K562 (cell line): ENCODE measurements at regions not wholly inside any gene's neighbourhood (a gene's known extent, or its start where the extent isn't known, plus 50 kb on each side); places are given as distances from the start of the nearest gene placed in this dataset.

Experiments
- ATAC-seq: fragments of 200-7000 bp; cut with Tn5 transposase; 3 replicates; pipeline ENCODE4 v1.9.1; 2020; ENCODE audit warnings: moderate library complexity
- BruUV-seq: library from RNA; stranded (reverse); fragments of 400-500 nt; replicated peaks from 2 replicates; lab custom pipeline; 2021; lab: Mats Ljungman, UMichigan
- CTCF ChIA-PET: fragments of 300-600 bp; formaldehyde crosslinking; extraction: SDS; loops from one replicate; lab custom pipeline; 2021; ENCODE audit warnings: low intra/inter-chr PET ratio; lab: Yijun Ruan, JAX
- POLR2A ChIA-PET: fragments of 300-600, 350-650 bp; sonication (Branson Sonifier 250); formaldehyde crosslinking; extraction: SDS; loops from one replicate; lab custom pipeline; 2021; ENCODE audit warnings: antibody characterized with exemption, inconsistent platforms; lab: Yijun Ruan, JAX
- DNase-seq, 4 experiments: peaks; one replicate each; pipeline versions ENCODE4 v3.0.0 to v3.0.0-alpha.2; 2011 to 2018; ENCODE audit warnings: low spot score in 3 of 4, mixed read lengths in 3 of 4; ENCODE audit errors: extremely low read depth in 1 of 4
- FAIRE-seq: peaks from 2 replicates; lab custom pipeline; 2011; peaks lifted over from hg19 to GRCh38; lab: Jason Lieb, UNC
- H2AFZ ChIP-seq: 2 replicates; pipeline ENCODE4 v1.6.0; 2011; ENCODE audit warnings: low read depth, low read length, control low read depth, inconsistent platforms
- H3K27ac ChIP-seq: fragments of 200-600 bp; 3 replicates; pipeline ENCODE4 v1.8.0; 2011; ENCODE audit warnings: low read depth, mild to moderate bottlenecking, control low read depth, inconsistent platforms, low read length, moderate library complexity, mixed read lengths; ENCODE audit errors: extremely low read depth
- H3K27me3 ChIP-seq, 2 experiments: fragments of 300-600 bp in 1 of 2; 2 replicates in 1 of 2; 3 replicates in 1 of 2; pipeline versions ENCODE4 v1.6.0 to v1.8.0; 2011; ENCODE audit warnings: inconsistent platforms in 2 of 2, low read length in 2 of 2, mild to moderate bottlenecking in 1 of 2, mixed read lengths in 1 of 2, moderate library complexity in 1 of 2; ENCODE audit not compliant: control insufficient read depth in 2 of 2, insufficient read depth in 2 of 2
- H3K36me3 ChIP-seq: fragments of 300-600 bp; 3 replicates; pipeline ENCODE4 v1.8.0; 2011; ENCODE audit warnings: mild to moderate bottlenecking, low read length, inconsistent platforms; ENCODE audit not compliant: control insufficient read depth, insufficient read depth
- H3K4me1 ChIP-seq, 2 experiments: fragments of 200-600 bp in 1 of 2; replicated peaks in 1 of 2; 2 replicates in 1 of 2; 3 replicates in 1 of 2; pipeline versions ENCODE4 v1.5.1 to v1.8.0; 2011; ENCODE audit warnings: inconsistent platforms in 2 of 2, low read length in 2 of 2, mild to moderate bottlenecking in 1 of 2, mixed read lengths in 1 of 2, moderate library complexity in 1 of 2; ENCODE audit not compliant: control insufficient read depth in 2 of 2, insufficient read depth in 2 of 2
- H3K4me2 ChIP-seq: 2 replicates; pipeline ENCODE4 v1.6.1; 2011; ENCODE audit warnings: low read length, control low read depth, inconsistent platforms, mixed read lengths; ENCODE audit not compliant: insufficient read depth
- H3K4me3 ChIP-seq: fragments of 200-600 bp; sonication (generic), shearing (Covaris generic); 2 replicates; pipeline ENCODE4 v1.5.1; 2016; ENCODE audit warnings: control low read depth, inconsistent platforms
- H3K79me2 ChIP-seq: fragments of 200-600 bp; 3 replicates; pipeline ENCODE4 v1.8.0; 2011; ENCODE audit warnings: low read length, inconsistent platforms; ENCODE audit not compliant: control insufficient read depth, insufficient read depth
- H3K9ac ChIP-seq, 2 experiments: 2 replicates each; pipeline versions ENCODE4 v1.6.0 to v1.6.1; 2011; ENCODE audit warnings: low read depth in 2 of 2, low read length in 2 of 2, control low read depth in 1 of 2, inconsistent platforms in 1 of 2, mild to moderate bottlenecking in 1 of 2, mixed read lengths in 1 of 2; ENCODE audit not compliant: insufficient read depth in 1 of 2
- H3K9me1 ChIP-seq: one replicate; pipeline ENCODE4 v1.6.0; 2011; ENCODE audit warnings: inconsistent platforms, mild to moderate bottlenecking, low read length, moderate library complexity; ENCODE audit not compliant: control insufficient read depth, insufficient read depth
- H3K9me3 ChIP-seq: replicated peaks from 2 replicates; pipeline ENCODE4 v1.5.1; 2011; ENCODE audit warnings: low read depth, low read length, inconsistent platforms; ENCODE audit not compliant: control insufficient read depth, insufficient read depth
- H4K20me1 ChIP-seq: replicated peaks from 2 replicates; pipeline ENCODE4 v1.6.1; 2011; ENCODE audit warnings: low read length, inconsistent platforms, mixed read lengths; ENCODE audit not compliant: control insufficient read depth, insufficient read depth
- ELK1 ChIP-seq: sonication (generic); formaldehyde crosslinking; IDR thresholded peaks from 2 replicates; pipeline ENCODE4 v1.8.1; 2022; ENCODE audit warnings: missing genetic modification reagents
- GTF2B ChIP-seq: IDR thresholded peaks from 2 replicates; pipeline ENCODE4 v1.6.1; 2011; ENCODE audit not compliant: insufficient read length; ENCODE audit errors: extremely low read depth
- GTF2E2 ChIP-seq: fragments of 200-800 bp; sonication (Bioruptor generic); IDR thresholded peaks from 2 replicates; pipeline ENCODE4 v1.6.1; 2016; ENCODE audit warnings: missing genetic modification characterization, missing compliant biosample characterization
- TBL1XR1 ChIP-seq, 2 experiments: IDR thresholded peaks; 2 replicates each; pipeline ENCODE4 v1.6.1; 2012; ENCODE audit warnings: improper control_type of control experiment in 2 of 2, low read length in 2 of 2, mild to moderate bottlenecking in 1 of 2
- THAP7 ChIP-seq: fragments of 250-450 bp; sonication (Bioruptor Pico); IDR thresholded peaks from 2 replicates; pipeline ENCODE4 v1.5.0; 2021
- TRIM25 ChIP-seq: fragments of 450-650 bp; IDR thresholded peaks from 2 replicates; pipeline ENCODE4 v1.7.0; 2016; ENCODE audit warnings: borderline replicate concordance
- ZBTB40 ChIP-seq, 2 experiments: fragments of 450-650 bp in 1 of 2; sonication (generic) in 1 of 2; formaldehyde crosslinking in 1 of 2; IDR thresholded peaks; 2 replicates each; pipeline versions ENCODE4 v1.7.1 to v1.9.0; 2016 to 2022; ENCODE audit warnings: inconsistent platforms in 1 of 2, mild to moderate bottlenecking in 1 of 2, missing genetic modification reagents in 1 of 2
- WGBS: fragments of 100-300 bp; shearing (Covaris generic); methylation state at CpG from one replicate; pipeline ENCODE4 v1.1.6; 2016; ENCODE audit warnings: low coverage, mixed read lengths; ENCODE audit not compliant: insufficient coverage; ENCODE audit errors: missing lambda C conversion rate; 5-methylcytosine and 5-hydroxymethylcytosine counted together
- in situ Hi-C: fragments of 300-500 bp; cut with MboI; formaldehyde crosslinking; loops from 4 replicates; pipeline ENCODE4 v1.15.0; 2018; ENCODE audit warnings: inconsistent platforms, mixed read lengths
- intact Hi-C: fragments of 100-400 bp; cut with micrococcal nuclease; formaldehyde crosslinking; loops from 2 replicates; pipeline ENCODE4 v1.14.2; 2022

- H4K20me1 ChIP-seq: no peaks in the 10 kb centered on the region
- no peak overlapping the region for H3K4me3 ChIP-seq
- no peak overlapping the region for H3K4me2 ChIP-seq
- in situ Hi-C loops (no loop called here), intact Hi-C loops (no loop called here)
- H3K27ac ChIP-seq: no peak overlapping the region
- H3K9me1 ChIP-seq: no peaks in the 10 kb centered on the region
- no peaks in the 10 kb centered on the region for H3K27me3 ChIP-seq
- DNase-seq: no peak
- no TSS peak for BruUV-seq
- WGBS: 0% methylated on average over 5 of the region's 5 CpGs
- H3K36me3 ChIP-seq: no peaks in the 10 kb centered on the region
- H3K79me2 ChIP-seq: no peaks in the 10 kb centered on the region
- H2AFZ ChIP-seq: no peak overlapping the region
- H3K4me1 ChIP-seq: no peaks in the 10 kb centered on the region
- CTCF ChIA-PET: no interaction called here
- H3K9me3 ChIP-seq: no peaks in the 10 kb centered on the region
- no peak overlapping the region for H3K9ac ChIP-seq
- TF ChIP-seq ZBTB40 (IDR thresholded peaks at IDR 0.05): no peak
- no peak for TF ChIP-seq ZBTB40 (CRISPR knock-in tag; IDR thresholded peaks at IDR 0.05)
- TF ChIP-seq THAP7 (CRISPR knock-in tag): no peak
- TF ChIP-seq TBL1XR1 (IDR thresholded peaks at IDR 0.05; ENCODE audit: low read length in 2 of 2): no peak
- no peak for TF ChIP-seq TRIM25
- no peak for TF ChIP-seq ELK1 (CRISPR knock-in tag)
- no peak for TF ChIP-seq GTF2E2
- no peak for TF ChIP-seq GTF2B
- TF ChIP-seq, all 486 proteins: peak for 0
- FAIRE-seq: no peak
- POLR2A ChIA-PET: no interaction called here
- ATAC-seq: no peak
Measured at GRCh38 chr13:61109741-61110140, 305.9 kb downstream of the PCDH20 start.
